Neural cell (in vitro differentiated cells): ENCODE measurements at regions not wholly inside any gene's neighbourhood (a gene's known extent, or its start where the extent isn't known, plus 50 kb on each side); places are given as distances from the start of the nearest gene placed in this dataset.

Experiments used
- H2AFZ ChIP-seq: fragments of 200-600, 300-800 bp; sonication (generic), shearing (Covaris generic); 2 replicates; pipeline ENCODE4 v1.6.0; 2014; ENCODE audit warnings: low read depth, mild to moderate bottlenecking, antibody characterized with exemption, low read length, moderate library complexity
- H3F3A ChIP-seq: fragments of 200-600 bp; shearing (Covaris generic); 2 replicates; pipeline ENCODE4 v1.6.1; 2016; ENCODE audit warnings: mild to moderate bottlenecking, moderate library complexity, mixed read lengths, antibody characterized with exemption, low read length; ENCODE audit not compliant: insufficient read depth, poor library complexity, severe bottlenecking
- H3K27ac ChIP-seq: fragments of 200-600, 300-800 bp; sonication (generic), shearing (Covaris generic); 2 replicates; pipeline ENCODE4 v1.5.1; 2014; ENCODE audit warnings: mild to moderate bottlenecking, low read length, moderate library complexity
- H3K27me3 ChIP-seq: fragments of 300-800, 200-600 bp; sonication (generic), shearing (Covaris generic); 2 replicates; pipeline ENCODE4 v1.6.0; 2014; ENCODE audit warnings: mild to moderate bottlenecking, low read depth, low read length, moderate library complexity; ENCODE audit not compliant: insufficient read depth
- H3K36me3 ChIP-seq: fragments of 300-800, 200-600 bp; sonication (generic), shearing (Covaris generic); 2 replicates; pipeline ENCODE4 v1.5.1; 2014; ENCODE audit warnings: mild to moderate bottlenecking, antibody characterized with exemption, low read length, moderate library complexity; ENCODE audit not compliant: insufficient read depth
- H3K4me2 ChIP-seq: fragments of 300-800, 200-600 bp; sonication (generic), shearing (Covaris generic); 2 replicates; pipeline ENCODE4 v1.6.0; 2014; ENCODE audit warnings: mild to moderate bottlenecking, low read length
- H3K4me3 ChIP-seq: fragments of 300-800, 200-600 bp; sonication (generic), shearing (Covaris generic); 2 replicates; pipeline ENCODE4 v1.5.1; 2014; ENCODE audit warnings: mild to moderate bottlenecking, low read length, moderate library complexity
- H3K79me2 ChIP-seq: fragments of 200-600 bp; shearing (Covaris generic); replicated peaks from 2 replicates; pipeline ENCODE4 v1.6.0; 2014; ENCODE audit warnings: mild to moderate bottlenecking, low read length, moderate library complexity; ENCODE audit not compliant: insufficient read depth
- H3K9ac ChIP-seq: fragments of 300-800, 200-600 bp; sonication (generic), shearing (Covaris generic); 2 replicates; pipeline ENCODE4 v1.6.1; 2016; ENCODE audit warnings: mild to moderate bottlenecking, low read length, mixed read lengths
- H3K9me2 ChIP-seq: fragments of 200-600 bp; shearing (Covaris generic); 2 replicates; pipeline ENCODE4 v1.6.1; 2016; ENCODE audit warnings: mild to moderate bottlenecking, low read length, mixed read lengths; ENCODE audit not compliant: insufficient read depth
- H3K9me3 ChIP-seq: fragments of 200-600, 300-800 bp; sonication (generic), shearing (Covaris generic); 2 replicates; pipeline ENCODE4 v1.6.1; 2016; ENCODE audit warnings: mild to moderate bottlenecking, mixed run types, low read length, moderate library complexity, mixed read lengths
- H4K20me1 ChIP-seq: fragments of 200-600 bp; shearing (Covaris generic); 2 replicates; pipeline ENCODE4 v1.6.1; 2016; ENCODE audit warnings: mild to moderate bottlenecking, mixed run types; ENCODE audit not compliant: insufficient read depth
- CTCF ChIP-seq: fragments of 450-650 bp; IDR thresholded peaks from 2 replicates; pipeline ENCODE4 v1.5.1; 2014; ENCODE audit warnings: antibody characterized with exemption, mild to moderate bottlenecking, moderate library complexity; ENCODE audit not compliant: poor library complexity, severe bottlenecking
- EP300 ChIP-seq: fragments of 450-650 bp; conservative IDR thresholded peaks from 2 replicates; pipeline ENCODE4 v1.6.1; 2014; ENCODE audit warnings: antibody characterized with exemption, mild to moderate bottlenecking, moderate library complexity; ENCODE audit not compliant: poor library complexity, severe bottlenecking
- EZH2 ChIP-seq: fragments of 200-600, 300-800 bp; shearing (Covaris generic), sonication (generic); IDR thresholded peaks from 2 replicates; pipeline ENCODE4 v1.6.1; 2014; ENCODE audit warnings: antibody characterized with exemption, low read length, borderline replicate concordance, mild to moderate bottlenecking; ENCODE audit not compliant: insufficient read depth, poor library complexity, severe bottlenecking
- MXI1 ChIP-seq: fragments of 450-650 bp; conservative IDR thresholded peaks from 2 replicates; pipeline ENCODE4 v1.6.1; 2014; ENCODE audit warnings: antibody characterized with exemption, mild to moderate bottlenecking; ENCODE audit not compliant: poor library complexity, severe bottlenecking
- POLR2AphosphoS5 ChIP-seq: IDR thresholded peaks from 2 replicates; pipeline ENCODE4 v1.6.1; 2012
- RAD21 ChIP-seq: fragments of 450-650 bp; conservative IDR thresholded peaks from 2 replicates; pipeline ENCODE4 v1.6.1; 2014; ENCODE audit warnings: antibody characterized with exemption, mild to moderate bottlenecking, moderate library complexity
- SMC3 ChIP-seq: fragments of 450-650 bp; conservative IDR thresholded peaks from 2 replicates; pipeline ENCODE4 v1.6.1; 2014; ENCODE audit warnings: antibody characterized with exemption, mild to moderate bottlenecking, moderate library complexity; ENCODE audit not compliant: poor library complexity
- TAF1 ChIP-seq: IDR thresholded peaks from 2 replicates; pipeline ENCODE4 v1.6.1; 2012; ENCODE audit warnings: low read depth
- TF ChIP-seq, protein P1 (sequence below): IDR thresholded peaks from 2 replicates; pipeline ENCODE4 v1.6.1; 2012; ENCODE audit warnings: borderline replicate concordance

GRCh38 chr18:24546307-24546706, 85.9 kb downstream of the HRH4 start:
- Histone ChIP-seq H3K79me2 (no peaks in the 10 kb centered on the region), H3F3A (no peaks in the 10 kb centered on the region), H3K27me3 (no peaks in the 10 kb centered on the region), H3K9me3 (no peaks in the 10 kb centered on the region), H3K27ac (no peak overlapping the region), H3K4me2 (no peak overlapping the region), H2AFZ (no peak overlapping the region), H3K9me2 (no peaks in the 10 kb centered on the region), H3K36me3 (no peaks in the 10 kb centered on the region), H4K20me1 (no peaks in the 10 kb centered on the region), H3K4me3 (no peak overlapping the region), H3K9ac (no peak overlapping the region)
- TF ChIP-seq EP300 (no peak), SMC3 (no peak), EZH2 (no peak), RAD21 (no peak), CTCF (no peak), POLR2AphosphoS5 (no peak), TAF1 (no peak), MXI1 (no peak)
- TF ChIP-seq, protein P1, sequence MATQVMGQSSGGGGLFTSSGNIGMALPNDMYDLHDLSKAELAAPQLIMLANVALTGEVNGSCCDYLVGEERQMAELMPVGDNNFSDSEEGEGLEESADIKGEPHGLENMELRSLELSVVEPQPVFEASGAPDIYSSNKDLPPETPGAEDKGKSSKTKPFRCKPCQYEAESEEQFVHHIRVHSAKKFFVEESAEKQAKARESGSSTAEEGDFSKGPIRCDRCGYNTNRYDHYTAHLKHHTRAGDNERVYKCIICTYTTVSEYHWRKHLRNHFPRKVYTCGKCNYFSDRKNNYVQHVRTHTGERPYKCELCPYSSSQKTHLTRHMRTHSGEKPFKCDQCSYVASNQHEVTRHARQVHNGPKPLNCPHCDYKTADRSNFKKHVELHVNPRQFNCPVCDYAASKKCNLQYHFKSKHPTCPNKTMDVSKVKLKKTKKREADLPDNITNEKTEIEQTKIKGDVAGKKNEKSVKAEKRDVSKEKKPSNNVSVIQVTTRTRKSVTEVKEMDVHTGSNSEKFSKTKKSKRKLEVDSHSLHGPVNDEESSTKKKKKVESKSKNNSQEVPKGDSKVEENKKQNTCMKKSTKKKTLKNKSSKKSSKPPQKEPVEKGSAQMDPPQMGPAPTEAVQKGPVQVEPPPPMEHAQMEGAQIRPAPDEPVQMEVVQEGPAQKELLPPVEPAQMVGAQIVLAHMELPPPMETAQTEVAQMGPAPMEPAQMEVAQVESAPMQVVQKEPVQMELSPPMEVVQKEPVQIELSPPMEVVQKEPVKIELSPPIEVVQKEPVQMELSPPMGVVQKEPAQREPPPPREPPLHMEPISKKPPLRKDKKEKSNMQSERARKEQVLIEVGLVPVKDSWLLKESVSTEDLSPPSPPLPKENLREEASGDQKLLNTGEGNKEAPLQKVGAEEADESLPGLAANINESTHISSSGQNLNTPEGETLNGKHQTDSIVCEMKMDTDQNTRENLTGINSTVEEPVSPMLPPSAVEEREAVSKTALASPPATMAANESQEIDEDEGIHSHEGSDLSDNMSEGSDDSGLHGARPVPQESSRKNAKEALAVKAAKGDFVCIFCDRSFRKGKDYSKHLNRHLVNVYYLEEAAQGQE: no peak

DNA sequence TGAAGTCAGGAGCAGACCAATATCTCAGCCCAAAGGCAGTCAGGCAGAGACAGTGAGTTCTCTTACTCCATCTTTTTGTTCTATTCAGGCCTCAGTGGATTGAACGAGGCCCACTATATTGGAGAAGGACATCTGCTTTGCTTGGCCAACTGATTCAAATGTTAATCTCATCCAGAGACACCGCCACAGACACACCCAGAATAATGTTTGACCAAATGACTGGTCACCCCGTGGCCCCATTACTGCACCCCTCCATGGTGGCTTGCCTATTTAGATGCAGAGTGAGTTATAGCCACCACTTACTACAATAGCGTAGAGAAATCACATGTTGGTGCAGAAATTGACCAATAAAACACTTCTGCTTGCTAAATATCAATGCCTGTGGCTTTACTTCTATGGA, 88.1 kb downstream of the HRH4 start:
- no peak overlapping the region for H3K4me2 ChIP-seq
- TF ChIP-seq RAD21 (no peak), TAF1 (no peak)
- H3F3A ChIP-seq: no peaks in the 10 kb centered on the region
- H3K9me3 ChIP-seq: no peaks in the 10 kb centered on the region
- H3K27me3 ChIP-seq: no peaks in the 10 kb centered on the region
- H3K9ac ChIP-seq: no peak overlapping the region
- H3K4me3 ChIP-seq: no peak overlapping the region
- no peaks in the 10 kb centered on the region for H3K36me3 ChIP-seq
- no peaks in the 10 kb centered on the region for H4K20me1 ChIP-seq
- no peak overlapping the region for H3K27ac ChIP-seq
- H2AFZ ChIP-seq: no peak overlapping the region
- H3K79me2 ChIP-seq: no peaks in the 10 kb centered on the region
- no peaks in the 10 kb centered on the region for H3K9me2 ChIP-seq

- no peak overlapping the region for H3K9ac ChIP-seq
Measured at GRCh38 chr18:24552218-24552617, 91.8 kb downstream of the HRH4 start.

More at GRCh38 chr18:24552218-24552617, 91.8 kb downstream of the HRH4 start:
- Histone ChIP-seq H3K27me3 (no peaks in the 10 kb centered on the region), H3K9me2 (no peaks in the 10 kb centered on the region), H3K9me3 (no peaks in the 10 kb centered on the region), H3K27ac (no peak overlapping the region), H3F3A (no peaks in the 10 kb centered on the region), H3K4me2 (no peak overlapping the region), H2AFZ (no peak overlapping the region), H3K4me3 (no peak overlapping the region), H3K36me3 (no peaks in the 10 kb centered on the region), H4K20me1 (no peaks in the 10 kb centered on the region), H3K79me2 (no peaks in the 10 kb centered on the region)
- no peak for TF ChIP-seq SMC3
- no peak for TF ChIP-seq EZH2
- TF ChIP-seq POLR2AphosphoS5: no peak
- TF ChIP-seq TAF1: no peak
- TF ChIP-seq EP300: no peak
- TF ChIP-seq RAD21: no peak
- no peak for TF ChIP-seq MXI1
- TF ChIP-seq, protein P1: no peak
- TF ChIP-seq CTCF: no peak
